22Rv1 (cell line): ENCODE measurements at regions not wholly inside any gene's neighbourhood (a gene's known extent, or its start where the extent isn't known, plus 50 kb on each side); places are given as distances from the start of the nearest gene placed in this dataset.
"Not testable (repeated sequence)": the region's sequence is repeated elsewhere in the genome, so short reads cannot be mapped to it uniquely, and the experiment has no call there.

Experiments
- H3K27ac ChIP-seq: fragments of 450-650 bp; 2 replicates; pipeline ENCODE4 v1.5.1; 2017
- CTCF ChIP-seq: fragments of 450-650 bp; IDR thresholded peaks from 2 replicates; pipeline ENCODE4 v1.5.1; 2017; ENCODE audit warnings: mild to moderate bottlenecking
- ZFX ChIP-seq: fragments of 450-650 bp; IDR thresholded peaks from 2 replicates; pipeline ENCODE4 v1.6.1; 2017; ENCODE audit warnings: antibody characterized with exemption, borderline replicate concordance

- no peak for TF ChIP-seq ZFX
- no peak for TF ChIP-seq CTCF
Observed at GRCh38 chr4:161287678-161288352, 876.0 kb downstream of the FSTL5 start.

GRCh38 chr4:161285461-161285860 lies 878.3 kb downstream of the FSTL5 start:
- TF ChIP-seq ZFX (no peak), CTCF (no peak)
- no peak overlapping the region for H3K27ac ChIP-seq

More at GRCh38 chr4:161287678-161288352, 876.0 kb downstream of the FSTL5 start:
- H3K27ac ChIP-seq = no peak overlapping the region

- no peak for TF ChIP-seq CTCF
- TF ChIP-seq ZFX = no peak
- no peak overlapping the region for H3K27ac ChIP-seq
Observed at GRCh38 chr4:161280929-161281328, 882.9 kb downstream of the FSTL5 start.

- no peak for TF ChIP-seq ZFX
- TF ChIP-seq CTCF = no peak
- H3K27ac ChIP-seq = no peak overlapping the region
Observed at GRCh38 chr4:161279095-161279494, 884.7 kb downstream of the FSTL5 start.

GRCh38 chr4:161277150-161277787 lies 886.5 kb downstream of the FSTL5 start:
- not testable (repeated sequence) for H3K27ac ChIP-seq

GRCh38 chr4:161273607-161274006 lies 890.2 kb downstream of the FSTL5 start:
- H3K27ac ChIP-seq = no peak overlapping the region
- TF ChIP-seq ZFX (no peak), CTCF (no peak)

GRCh38 chr4:161260819-161261218 lies 903.0 kb downstream of the FSTL5 start:
- TF ChIP-seq CTCF (no peak), ZFX (no peak)

GRCh38 chr4:161256716-161257115 lies 907.1 kb downstream of the FSTL5 start:
- H3K27ac ChIP-seq = no peak overlapping the region
- peak; percentile 39 for TF ChIP-seq CTCF
- no peak for TF ChIP-seq ZFX

More at GRCh38 chr4:161260819-161261218, 903.0 kb downstream of the FSTL5 start:
- no peak overlapping the region for H3K27ac ChIP-seq
